Thoracic aorta (tissue), 2 donors: ENCODE measurements at regions not wholly inside any gene's neighbourhood (a gene's known extent, or its start where the extent isn't known, plus 50 kb on each side); places are given as distances from the start of the nearest gene placed in this dataset.

Source experiments
- ATAC-seq: fragments of 150-250 bp; one replicate; pipeline ENCODE4 v1.8.0; 2017; ENCODE audit warnings: low read depth; ENCODE audit not compliant: insufficient number of reproducible peaks, low FRiP score
- DNase-seq: peaks from one replicate; pipeline ENCODE4 v3.0.0-alpha.2; 2020; ENCODE audit warnings: low spot score
- H3K27ac ChIP-seq, 2 donors: fragments of 200-600 bp; sonication (generic); 1 replicate in 1 of 2; 2 replicates in 1 of 2; pipeline ENCODE4 v1.5.1; 2016; ENCODE audit warnings: mild to moderate bottlenecking in 2 of 2, moderate library complexity in 2 of 2
- H3K27me3 ChIP-seq: fragments of 200-600 bp; sonication (generic); replicated peaks from 2 replicates; pipeline ENCODE4 v1.6.0; 2016; ENCODE audit warnings: mild to moderate bottlenecking; ENCODE audit not compliant: insufficient read depth
- H3K36me3 ChIP-seq: fragments of 200-600 bp; sonication (generic); one replicate; pipeline ENCODE4 v1.5.1; 2016
- H3K4me1 ChIP-seq, 2 donors: fragments of 200-600 bp; sonication (generic); 1 replicate in 1 of 2; 2 replicates in 1 of 2; pipeline versions ENCODE4 v1.5.1 to v1.6.0; 2016; ENCODE audit warnings: low read depth in 2 of 2, mild to moderate bottlenecking in 1 of 2; ENCODE audit not compliant: control insufficient read depth in 1 of 2
- H3K4me3 ChIP-seq: fragments of 200-600 bp; sonication (generic); 2 replicates; pipeline ENCODE4 v1.5.1; 2016; ENCODE audit warnings: mild to moderate bottlenecking
- H3K9me3 ChIP-seq: fragments of 200-600 bp; sonication (generic); 2 replicates; pipeline ENCODE4 v1.5.1; 2016
- TF ChIP-seq, protein P1 (sequence below): fragments of 200-600 bp; sonication (generic); IDR thresholded peaks from one replicate; pipeline ENCODE4 v1.5.1; 2019; ENCODE audit warnings: antibody characterized with exemption

DNA sequence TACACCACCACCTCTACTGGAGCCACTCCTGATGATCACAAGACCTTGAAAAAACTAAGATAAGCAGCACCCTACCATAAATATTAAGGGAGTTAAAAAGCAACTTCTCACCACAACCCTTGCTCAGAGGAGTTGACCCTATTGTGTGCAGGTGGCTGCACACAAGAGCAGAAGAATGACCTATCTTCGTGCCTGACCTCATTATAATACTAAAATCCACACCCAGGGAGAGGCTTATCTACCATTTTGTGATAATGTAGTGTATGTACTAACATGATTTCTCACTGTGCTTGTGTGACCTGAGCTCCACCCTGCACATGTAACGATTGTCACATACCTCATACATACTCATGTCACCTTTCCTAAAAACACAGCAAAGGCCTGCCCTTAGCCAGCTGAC, 205.0 kb upstream of the MBL2 start:
- Histone ChIP-seq H3K4me1 (no peaks in the 10 kb centered on the region), H3K9me3 (no peaks in the 10 kb centered on the region), H3K36me3 (no peaks in the 10 kb centered on the region), H3K4me3 (no peak overlapping the region), H3K27me3 (no peaks in the 10 kb centered on the region), H3K27ac (no peak overlapping the region)
- no peak for DNase-seq
- no peak for ATAC-seq
- TF ChIP-seq, protein P1, sequence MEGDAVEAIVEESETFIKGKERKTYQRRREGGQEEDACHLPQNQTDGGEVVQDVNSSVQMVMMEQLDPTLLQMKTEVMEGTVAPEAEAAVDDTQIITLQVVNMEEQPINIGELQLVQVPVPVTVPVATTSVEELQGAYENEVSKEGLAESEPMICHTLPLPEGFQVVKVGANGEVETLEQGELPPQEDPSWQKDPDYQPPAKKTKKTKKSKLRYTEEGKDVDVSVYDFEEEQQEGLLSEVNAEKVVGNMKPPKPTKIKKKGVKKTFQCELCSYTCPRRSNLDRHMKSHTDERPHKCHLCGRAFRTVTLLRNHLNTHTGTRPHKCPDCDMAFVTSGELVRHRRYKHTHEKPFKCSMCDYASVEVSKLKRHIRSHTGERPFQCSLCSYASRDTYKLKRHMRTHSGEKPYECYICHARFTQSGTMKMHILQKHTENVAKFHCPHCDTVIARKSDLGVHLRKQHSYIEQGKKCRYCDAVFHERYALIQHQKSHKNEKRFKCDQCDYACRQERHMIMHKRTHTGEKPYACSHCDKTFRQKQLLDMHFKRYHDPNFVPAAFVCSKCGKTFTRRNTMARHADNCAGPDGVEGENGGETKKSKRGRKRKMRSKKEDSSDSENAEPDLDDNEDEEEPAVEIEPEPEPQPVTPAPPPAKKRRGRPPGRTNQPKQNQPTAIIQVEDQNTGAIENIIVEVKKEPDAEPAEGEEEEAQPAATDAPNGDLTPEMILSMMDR, result no peak

DNA sequence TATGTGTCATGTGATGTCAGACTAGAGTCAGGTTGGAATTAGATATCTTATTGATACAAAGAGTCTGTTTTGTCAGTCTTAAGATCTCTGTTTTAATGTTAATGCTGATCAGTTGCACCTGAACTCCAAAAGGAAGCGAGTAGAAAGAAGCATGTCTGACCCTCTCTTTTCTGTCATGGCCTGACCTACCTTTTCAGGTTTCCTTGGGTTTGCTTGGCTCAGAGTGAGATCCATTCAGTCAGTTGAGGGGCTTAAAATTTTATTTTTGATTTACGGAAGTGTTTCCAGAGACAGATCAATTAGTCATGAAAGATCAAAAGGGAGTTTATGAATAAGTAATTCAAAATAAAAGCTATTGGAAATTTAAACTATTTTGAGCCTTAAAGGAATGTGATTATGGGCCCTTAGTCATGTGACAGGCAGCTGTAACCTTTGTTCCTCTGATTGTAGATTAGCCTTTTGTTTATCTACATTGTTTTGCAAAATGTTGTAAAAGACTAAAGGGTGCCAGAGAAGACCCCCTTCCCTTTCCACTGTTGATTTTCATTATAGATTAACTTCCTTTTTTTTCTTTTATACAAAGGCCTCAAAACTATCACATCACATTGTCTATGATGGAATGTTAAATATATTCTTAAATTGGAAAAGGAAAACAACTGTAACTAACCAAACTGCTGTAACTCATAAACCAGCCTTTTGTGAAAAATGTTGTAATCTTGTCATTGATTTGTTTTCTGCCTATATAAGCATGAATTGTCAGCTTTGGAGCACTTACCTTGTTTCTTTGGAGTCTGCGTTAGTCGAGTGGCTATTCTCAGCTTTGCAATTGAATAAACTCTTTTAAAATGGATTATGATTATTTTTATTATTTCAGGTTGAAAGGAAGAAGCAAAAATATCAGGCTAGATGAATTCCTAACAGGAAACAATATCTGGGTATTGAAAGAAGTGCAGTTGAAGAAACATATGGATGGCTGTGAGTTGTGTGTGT, 195.5 kb upstream of the MBL2 start:
- no peak for DNase-seq
- no peak overlapping the region for H3K4me3 ChIP-seq
- H3K36me3 ChIP-seq, result no peaks in the 10 kb centered on the region
- H3K27ac ChIP-seq, result no peak overlapping the region
- no peaks in the 10 kb centered on the region for H3K4me1 ChIP-seq
- TF ChIP-seq, protein P1, result no peak
- no peak for ATAC-seq
- no peaks in the 10 kb centered on the region for H3K9me3 ChIP-seq
- H3K27me3 ChIP-seq, result no peaks in the 10 kb centered on the region

DNA sequence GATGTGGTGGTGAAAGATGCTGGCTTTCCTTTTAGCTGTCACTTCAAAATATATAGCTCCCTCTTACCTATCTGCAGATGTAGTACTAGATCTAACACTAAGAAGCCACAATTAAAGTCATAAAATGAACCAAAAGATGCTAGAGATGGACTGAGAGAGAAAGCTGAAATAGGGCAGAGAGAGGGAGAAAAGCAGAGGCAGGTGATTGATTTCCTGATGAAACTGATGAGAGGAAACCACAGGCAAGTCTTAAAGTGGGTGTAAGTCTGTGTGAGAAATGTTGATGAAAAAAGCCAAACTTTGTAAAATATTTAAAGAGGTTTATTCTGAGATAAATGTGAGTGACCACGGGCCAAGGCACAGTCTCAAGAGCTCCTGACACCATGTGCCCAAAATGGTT, 194.3 kb upstream of the MBL2 start:
- H3K4me1 ChIP-seq, result no peaks in the 10 kb centered on the region
- ATAC-seq (no peak), DNase-seq (no peak)
- H3K36me3 ChIP-seq, result no peaks in the 10 kb centered on the region
- H3K4me3 ChIP-seq, result no peak overlapping the region
- no peaks in the 10 kb centered on the region for H3K9me3 ChIP-seq
- H3K27me3 ChIP-seq, result no peaks in the 10 kb centered on the region
- TF ChIP-seq, protein P1, result no peak
- no peak overlapping the region for H3K27ac ChIP-seq

DNA sequence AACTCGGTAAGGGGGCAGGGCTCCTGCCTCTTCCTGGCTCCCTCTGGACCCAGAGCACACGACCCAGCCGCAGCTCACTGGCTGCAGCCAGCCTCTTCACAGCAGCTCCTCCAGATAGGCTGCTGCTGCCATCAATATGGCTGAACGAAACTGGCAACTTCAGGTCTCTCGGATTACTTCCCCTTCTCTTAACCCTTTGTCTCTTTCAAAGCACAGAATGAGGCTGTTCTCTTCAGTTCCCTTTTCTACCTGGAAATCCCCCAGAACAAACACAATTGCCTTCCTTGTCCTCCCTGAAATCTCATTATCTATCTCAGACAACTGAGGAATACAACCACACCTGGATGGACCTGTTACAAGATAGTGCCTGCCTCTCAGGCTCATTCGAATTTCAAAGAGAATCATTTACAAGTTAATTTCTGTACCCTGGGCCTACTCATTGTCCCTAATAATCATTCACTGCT, 193.4 kb upstream of the MBL2 start:
- Histone ChIP-seq H3K4me3 (no peak overlapping the region), H3K27me3 (no peaks in the 10 kb centered on the region), H3K27ac (no peak overlapping the region), H3K36me3 (no peaks in the 10 kb centered on the region), H3K4me1 (no peaks in the 10 kb centered on the region), H3K9me3 (no peaks in the 10 kb centered on the region)
- TF ChIP-seq, protein P1, result no peak
- no peak for ATAC-seq
- DNase-seq, result no peak

DNA sequence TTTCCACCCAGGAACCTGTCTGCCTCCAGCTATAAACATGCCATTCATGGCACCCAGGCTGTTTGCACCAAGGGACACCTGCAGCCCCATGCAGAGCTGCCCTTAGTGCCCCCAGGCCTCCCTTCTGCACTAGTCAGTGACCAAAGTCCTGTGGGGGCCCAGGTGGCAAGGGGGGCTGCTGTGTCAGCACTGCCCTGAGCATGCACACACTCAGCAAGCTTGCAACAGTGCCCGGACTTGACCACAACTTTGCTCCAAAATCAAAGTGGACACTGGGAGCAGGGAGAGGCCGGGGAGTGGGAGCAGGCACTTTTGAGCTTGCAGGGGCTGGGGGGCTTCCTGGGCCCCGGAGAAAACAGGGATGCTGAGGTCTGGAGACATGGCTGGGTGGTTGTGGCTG, 192.9 kb upstream of the MBL2 start:
- Histone ChIP-seq H3K9me3 (no peaks in the 10 kb centered on the region), H3K27ac (no peak overlapping the region), H3K27me3 (no peaks in the 10 kb centered on the region), H3K4me1 (no peaks in the 10 kb centered on the region), H3K36me3 (no peaks in the 10 kb centered on the region), H3K4me3 (no peak overlapping the region)
- no peak for DNase-seq
- ATAC-seq, result no peak
- TF ChIP-seq, protein P1, result no peak
